ENCODE measurements at regions not wholly inside any gene's neighbourhood (a gene's known extent, or its start where the extent isn't known, plus 50 kb on each side); places are given as distances from the start of the nearest gene placed in this dataset.

GRCh38 chr4:178385481-178385880 lies 943.2 kb upstream of the AGA start:
- TF ChIP-seq, protein P1, sequence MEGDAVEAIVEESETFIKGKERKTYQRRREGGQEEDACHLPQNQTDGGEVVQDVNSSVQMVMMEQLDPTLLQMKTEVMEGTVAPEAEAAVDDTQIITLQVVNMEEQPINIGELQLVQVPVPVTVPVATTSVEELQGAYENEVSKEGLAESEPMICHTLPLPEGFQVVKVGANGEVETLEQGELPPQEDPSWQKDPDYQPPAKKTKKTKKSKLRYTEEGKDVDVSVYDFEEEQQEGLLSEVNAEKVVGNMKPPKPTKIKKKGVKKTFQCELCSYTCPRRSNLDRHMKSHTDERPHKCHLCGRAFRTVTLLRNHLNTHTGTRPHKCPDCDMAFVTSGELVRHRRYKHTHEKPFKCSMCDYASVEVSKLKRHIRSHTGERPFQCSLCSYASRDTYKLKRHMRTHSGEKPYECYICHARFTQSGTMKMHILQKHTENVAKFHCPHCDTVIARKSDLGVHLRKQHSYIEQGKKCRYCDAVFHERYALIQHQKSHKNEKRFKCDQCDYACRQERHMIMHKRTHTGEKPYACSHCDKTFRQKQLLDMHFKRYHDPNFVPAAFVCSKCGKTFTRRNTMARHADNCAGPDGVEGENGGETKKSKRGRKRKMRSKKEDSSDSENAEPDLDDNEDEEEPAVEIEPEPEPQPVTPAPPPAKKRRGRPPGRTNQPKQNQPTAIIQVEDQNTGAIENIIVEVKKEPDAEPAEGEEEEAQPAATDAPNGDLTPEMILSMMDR (IDR thresholded peaks at IDR 0.05; ENCODE audit: borderline replicate concordance, extremely low read depth, low read length, poor library complexity, severe bottlenecking), result no peak
- TF ChIP-seq EZH2 (IDR thresholded peaks at IDR 0.05; ENCODE audit: borderline replicate concordance, low read depth, low read length, severe bottlenecking), result no peak
